ENCODE measurements at regions not wholly inside any gene's neighbourhood (a gene's known extent, or its start where the extent isn't known, plus 50 kb on each side); places are given as distances from the start of the nearest gene placed in this dataset.
A peak's percentile ranks its signal among the peaks of the same experiment; 100 is the strongest.

GRCh38 chr15:31269816-31270575 is 56.6 kb upstream of the KLF13 start:
- TF ChIP-seq EZH2phosphoT487 (IDR thresholded peaks at IDR 0.05; ENCODE audit: borderline replicate concordance, low read depth, low read length) (no peak), CTCF (conservative IDR thresholded peaks at IDR 0.05; ENCODE audit: low read length) (no peak)
- POLR2A ChIA-PET: interaction anchor here (0.8 to 0.9 kb wide), 2 partner anchors 88 to 165 kb away, joined by 3 read pairs; no protein-coding TSS in a partner anchor

GRCh38 chr15:31270767-31271166 is 55.9 kb upstream of the KLF13 start:
- DNase-seq (ENCODE audit: low spot score): peak; percentile 61
- TF ChIP-seq EZH2phosphoT487 (IDR thresholded peaks at IDR 0.05; ENCODE audit: borderline replicate concordance, low read depth, low read length): no peak
- no peak for TF ChIP-seq CTCF (conservative IDR thresholded peaks at IDR 0.05; ENCODE audit: low read length)
- BruUV-seq (replicated peaks): no TSS peak
- CTCF ChIA-PET (ENCODE audit: unreplicated experiment): interaction anchor here (0.6 to 1.2 kb wide), 2 partner anchors 62 to 164 kb away, joined by 4 read pairs; no protein-coding TSS in a partner anchor
- no peak overlapping the region for H3K4me3 ChIP-seq (ENCODE audit: low read depth, low read length, poor library complexity, severe bottlenecking)
- peak overlapping the region; percentile 48 for H3K4me2 ChIP-seq (ENCODE audit: low read length)
- H3K4me1 ChIP-seq (ENCODE audit: insufficient read depth, low read length, poor library complexity, severe bottlenecking): peaks cover 84% of the 10 kb centered on the region
- no peak overlapping the region for H3K27ac ChIP-seq (ENCODE audit: low read depth, low read length, poor library complexity, severe bottlenecking)
- POLR2A ChIA-PET: interaction anchor here (0.9 kb wide), 1 partner anchor 87 kb away, joined by 3 read pairs; no protein-coding TSS in a partner anchor
- H2AFZ ChIP-seq (ENCODE audit: low read length): peak overlapping the region; percentile 35; the same call in 1 of the 2 replicates
- H3K36me3 ChIP-seq (ENCODE audit: insufficient read depth, low read length): no peaks in the 10 kb centered on the region
- no peaks in the 10 kb centered on the region for H3K9me2 ChIP-seq (ENCODE audit: insufficient read depth, low read length)
- intact Hi-C loops (cut with micrococcal nuclease; ENCODE audit: unreplicated experiment): no loop called here
- no peaks in the 10 kb centered on the region for H3K79me2 ChIP-seq (ENCODE audit: insufficient read depth, low read depth, low read length)
- no peaks in the 10 kb centered on the region for H3K9me3 ChIP-seq (ENCODE audit: low read length)
- no peaks in the 10 kb centered on the region for H4K20me1 ChIP-seq (ENCODE audit: insufficient read depth, low read length)

More at GRCh38 chr15:31269816-31270575, 56.6 kb upstream of the KLF13 start:
- intact Hi-C loops (cut with micrococcal nuclease; ENCODE audit: unreplicated experiment): no loop called here
- no peak for DNase-seq (ENCODE audit: low spot score)
- Histone ChIP-seq H4K20me1 (ENCODE audit: insufficient read depth, low read length) (no peaks in the 10 kb centered on the region), H3K79me2 (ENCODE audit: insufficient read depth, low read depth, low read length) (no peaks in the 10 kb centered on the region), H3K27ac (ENCODE audit: low read depth, low read length, poor library complexity, severe bottlenecking) (no peak overlapping the region), H3K9me3 (ENCODE audit: low read length) (no peaks in the 10 kb centered on the region), H3K4me2 (ENCODE audit: low read length) (peak overlapping the region; percentile 48), H3K4me1 (ENCODE audit: insufficient read depth, low read length, poor library complexity, severe bottlenecking) (peaks cover 91% of the 10 kb centered on the region), H3K4me3 (ENCODE audit: low read depth, low read length, poor library complexity, severe bottlenecking) (no peak overlapping the region), H3K36me3 (ENCODE audit: insufficient read depth, low read length) (no peaks in the 10 kb centered on the region), H2AFZ (ENCODE audit: low read length) (no peak overlapping the region; the same call in 1 of the 2 replicates), H3K9me2 (ENCODE audit: insufficient read depth, low read length) (no peaks in the 10 kb centered on the region)
- no TSS peak for BruUV-seq (replicated peaks)
- CTCF ChIA-PET (ENCODE audit: unreplicated experiment): no interaction called here

- no peaks in the 10 kb centered on the region for H4K20me1 ChIP-seq (ENCODE audit: insufficient read depth, low read length)
- no peak for TF ChIP-seq CTCF (conservative IDR thresholded peaks at IDR 0.05; ENCODE audit: low read length)
- no peak for TF ChIP-seq EZH2phosphoT487 (IDR thresholded peaks at IDR 0.05; ENCODE audit: borderline replicate concordance, low read depth, low read length)
- H3K4me3 ChIP-seq (ENCODE audit: low read depth, low read length, poor library complexity, severe bottlenecking): no peak overlapping the region
- no peaks in the 10 kb centered on the region for H3K9me2 ChIP-seq (ENCODE audit: insufficient read depth, low read length)
- H3K79me2 ChIP-seq (ENCODE audit: insufficient read depth, low read depth, low read length): no peaks in the 10 kb centered on the region
- no peaks in the 10 kb centered on the region for H3K36me3 ChIP-seq (ENCODE audit: insufficient read depth, low read length)
- no peak for DNase-seq (ENCODE audit: low spot score)
- BruUV-seq (replicated peaks): no TSS peak
- H3K9me3 ChIP-seq (ENCODE audit: low read length): no peaks in the 10 kb centered on the region
- H3K4me2 ChIP-seq (ENCODE audit: low read length): 0 out of 2 replicates have a peak overlapping the region, but pooled peaks have one; percentile 48
- peaks cover 79% of the 10 kb centered on the region for H3K4me1 ChIP-seq (ENCODE audit: insufficient read depth, low read length, poor library complexity, severe bottlenecking)
- H2AFZ ChIP-seq (ENCODE audit: low read length): no peak overlapping the region; the same call in 1 of the 2 replicates
- CTCF ChIA-PET (ENCODE audit: unreplicated experiment): interaction anchor here (0.6 to 1.2 kb wide), 2 partner anchors 62 to 163 kb away, joined by 4 read pairs; no protein-coding TSS in a partner anchor
- POLR2A ChIA-PET: no interaction called here
- no peak overlapping the region for H3K27ac ChIP-seq (ENCODE audit: low read depth, low read length, poor library complexity, severe bottlenecking)
- intact Hi-C loops (cut with micrococcal nuclease; ENCODE audit: unreplicated experiment): no loop called here
Observed at GRCh38 chr15:31271224-31271635, 55.4 kb upstream of the KLF13 start.

Measured in OCI-LY7 (cell line).